Urothelium cell line (cell line): ENCODE measurements at regions not wholly inside any gene's neighbourhood (a gene's known extent, or its start where the extent isn't known, plus 50 kb on each side); places are given as distances from the start of the nearest gene placed in this dataset.
A peak's percentile ranks its signal among the peaks of the same experiment; 100 is the strongest.

Source experiments
- DNase-seq: peaks from one replicate; pipeline ENCODE4 v3.0.0; 2011; ENCODE audit warnings: low spot score, mixed read lengths
- FAIRE-seq: peaks from 2 replicates; lab custom pipeline; 2011; peaks lifted over from hg19 to GRCh38; lab: Jason Lieb, UNC

DNA sequence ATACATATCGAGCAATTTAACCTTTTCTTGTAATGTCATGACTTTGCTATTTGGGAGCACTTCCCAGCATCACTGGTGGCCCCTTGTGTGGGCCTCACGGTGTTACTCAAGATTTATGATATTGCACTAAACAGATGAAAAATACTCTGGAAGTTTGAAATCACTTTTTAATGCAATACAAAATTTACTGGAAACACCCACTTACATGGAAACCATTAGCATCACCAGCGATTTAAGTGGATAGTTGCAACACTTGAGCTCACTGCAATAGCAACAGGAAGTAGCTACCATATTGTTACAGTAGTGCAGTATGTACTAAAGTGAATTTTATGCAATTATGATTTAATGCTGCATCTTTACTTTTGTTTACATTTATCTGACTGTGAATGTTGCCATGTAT lies 184.4 kb downstream of the MDFIC start:
- DNase-seq (no peak), FAIRE-seq (no peak)

DNA sequence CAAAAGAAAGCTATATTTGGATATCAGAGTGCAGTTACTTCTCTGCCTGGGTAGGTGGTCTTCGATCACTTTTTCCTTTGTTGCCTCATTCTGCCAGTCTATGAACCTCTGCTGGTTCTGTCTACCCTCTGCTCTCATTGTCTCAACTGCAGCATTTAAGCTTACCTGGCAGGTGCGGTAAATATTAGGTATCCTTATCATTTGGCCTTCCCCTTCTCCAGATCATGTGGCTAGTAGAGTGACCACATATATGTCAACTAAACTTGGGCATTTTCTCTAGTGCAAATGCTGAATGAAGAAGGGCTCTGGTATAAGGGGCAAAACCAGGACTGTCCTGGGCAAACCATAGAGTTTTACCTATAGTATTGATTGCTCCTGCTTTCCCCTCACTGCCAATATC lies 180.8 kb downstream of the MDFIC start:
- FAIRE-seq = no peak
- DNase-seq = no peak

DNA sequence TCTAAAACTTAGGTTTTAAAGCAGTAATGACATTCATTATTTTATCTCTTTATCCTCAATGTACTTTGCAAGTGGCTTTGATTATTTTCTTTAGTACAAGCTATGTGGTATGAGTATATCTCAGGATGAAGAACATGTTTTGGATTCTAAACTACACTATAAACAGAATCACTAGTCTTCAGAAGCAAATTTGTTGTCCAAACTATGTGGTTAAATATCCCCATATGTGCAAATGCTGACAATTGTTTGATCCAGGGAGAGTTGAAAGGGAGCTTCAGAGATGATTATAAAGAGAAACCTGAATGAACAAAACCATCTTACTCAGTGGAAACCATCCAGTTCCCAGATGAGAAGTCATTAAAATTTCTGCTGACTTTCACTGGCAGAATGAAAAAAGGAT lies 179.3 kb downstream of the MDFIC start:
- no peak for DNase-seq
- FAIRE-seq = no peak

DNA sequence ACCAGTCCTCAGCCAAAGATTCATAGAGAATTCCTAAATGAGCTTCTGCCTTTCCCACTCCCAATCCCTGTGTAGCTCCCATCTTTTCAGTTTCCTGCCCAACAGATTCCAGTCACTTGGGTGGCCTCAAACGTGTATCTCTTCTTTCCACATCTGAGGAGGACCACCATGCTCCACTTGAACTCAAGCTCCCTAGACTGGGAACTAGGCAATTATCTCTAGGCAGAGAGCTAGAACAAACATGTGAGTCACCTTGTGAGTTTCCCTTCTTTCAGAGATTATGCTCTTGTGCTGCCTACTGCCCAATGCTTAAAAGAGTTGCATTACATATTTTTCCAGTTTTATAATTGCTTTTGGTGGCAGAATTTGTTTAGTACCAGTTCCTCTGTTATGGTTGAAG lies 178.0 kb downstream of the MDFIC start:
- DNase-seq = peak; percentile 10
- no peak for FAIRE-seq

DNA sequence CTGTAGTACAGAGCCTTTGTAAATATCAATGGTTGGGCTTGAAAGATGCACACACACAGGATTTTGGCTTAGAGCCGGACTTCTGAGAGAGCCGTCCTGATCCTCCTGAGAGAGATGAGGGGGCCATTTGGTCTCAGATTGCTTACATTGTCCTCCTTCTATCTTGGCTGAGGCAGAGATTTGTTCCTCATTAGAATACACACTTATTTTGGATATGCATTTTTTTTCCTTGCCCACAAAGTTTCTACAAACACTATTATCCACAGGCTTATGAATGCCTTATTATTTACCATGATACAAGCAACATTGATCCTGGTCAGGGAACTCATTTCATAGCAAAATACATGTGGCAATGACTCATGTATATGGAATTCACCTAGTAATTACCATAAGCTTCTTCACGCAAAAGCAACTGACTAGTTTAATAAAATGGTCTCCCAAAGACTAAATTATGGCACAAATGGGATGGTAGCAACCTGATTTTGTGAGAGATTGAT lies 175.3 kb downstream of the MDFIC start:
- DNase-seq (peak; percentile 16), FAIRE-seq (no peak)

DNA sequence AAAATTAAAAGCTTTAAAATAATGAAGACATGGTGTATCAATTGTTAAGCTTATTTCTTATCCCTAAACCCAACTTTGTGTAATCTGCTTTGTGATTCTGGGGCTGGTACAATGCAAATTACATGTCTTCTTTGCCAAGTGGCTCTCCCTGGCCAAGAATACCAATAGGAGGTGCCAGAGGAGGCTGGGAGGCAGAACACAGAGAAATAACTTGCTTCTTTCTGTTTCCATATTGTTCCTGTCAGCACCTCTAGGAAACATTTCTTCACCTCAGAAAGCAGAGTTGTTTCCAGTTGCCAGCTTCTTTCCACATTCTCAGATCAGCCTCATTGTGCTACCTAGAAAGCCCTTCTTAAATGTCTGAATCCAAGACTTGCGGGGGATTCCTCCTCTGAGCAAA lies 174.4 kb downstream of the MDFIC start:
- DNase-seq = no peak
- FAIRE-seq = no peak

DNA sequence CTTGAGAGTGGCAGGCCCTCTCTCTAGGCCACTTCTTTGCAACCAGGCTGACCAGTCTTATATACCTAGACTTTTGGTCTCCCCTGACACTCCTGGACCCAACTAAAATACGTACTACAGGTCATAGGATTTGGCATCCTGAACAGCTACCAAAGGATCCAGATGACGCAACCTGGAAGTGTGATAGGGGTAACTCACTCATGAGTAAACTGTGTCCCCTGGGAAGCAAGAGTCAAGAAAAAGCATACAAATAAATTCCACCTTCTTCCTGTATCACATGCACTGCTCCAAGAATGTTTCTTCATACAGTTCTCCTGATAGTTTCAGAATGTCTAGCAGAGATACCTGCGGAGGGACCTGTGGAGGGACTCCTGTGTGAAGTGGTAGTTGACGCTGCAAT lies 172.3 kb downstream of the MDFIC start:
- no peak for DNase-seq
- FAIRE-seq = no peak

DNA sequence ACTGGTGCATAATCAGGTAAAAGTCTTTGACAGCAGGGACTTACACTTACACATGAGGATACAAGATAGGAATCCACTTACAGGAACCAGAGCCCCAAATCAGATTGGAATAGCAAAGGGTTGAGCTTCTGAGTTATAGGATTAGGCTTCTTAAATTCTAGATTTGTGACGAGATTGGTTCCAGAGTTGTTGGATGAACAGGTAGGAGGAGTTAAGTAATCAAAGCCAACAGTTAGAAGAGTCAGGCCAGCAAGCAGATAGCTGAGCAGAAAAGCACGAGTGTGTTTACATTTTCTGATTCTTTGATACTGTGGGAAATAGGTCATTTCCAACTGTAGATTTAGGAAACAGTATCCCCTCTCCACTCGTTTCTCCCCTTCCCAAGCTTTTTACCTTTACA lies 167.0 kb downstream of the MDFIC start:
- DNase-seq = no peak
- no peak for FAIRE-seq

DNA sequence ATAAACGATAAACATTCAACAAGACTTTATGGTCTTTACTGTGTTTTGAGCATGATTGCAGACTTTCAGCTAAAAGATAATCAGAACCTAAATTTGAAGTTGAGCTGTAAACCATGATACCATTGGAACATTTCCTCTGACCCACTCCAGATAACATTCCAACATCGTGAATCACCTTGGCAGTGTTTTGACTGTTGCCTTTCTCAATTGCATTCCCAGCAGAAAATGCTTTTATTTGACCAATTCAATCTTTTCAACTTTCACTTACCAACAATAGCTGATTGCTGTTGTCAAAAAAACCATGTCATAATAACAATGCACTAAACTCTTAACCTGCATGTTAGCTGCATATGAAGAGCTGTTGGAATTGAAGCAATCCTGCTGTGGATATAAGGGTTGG lies 165.5 kb downstream of the MDFIC start:
- peak; percentile 32 for DNase-seq

DNA sequence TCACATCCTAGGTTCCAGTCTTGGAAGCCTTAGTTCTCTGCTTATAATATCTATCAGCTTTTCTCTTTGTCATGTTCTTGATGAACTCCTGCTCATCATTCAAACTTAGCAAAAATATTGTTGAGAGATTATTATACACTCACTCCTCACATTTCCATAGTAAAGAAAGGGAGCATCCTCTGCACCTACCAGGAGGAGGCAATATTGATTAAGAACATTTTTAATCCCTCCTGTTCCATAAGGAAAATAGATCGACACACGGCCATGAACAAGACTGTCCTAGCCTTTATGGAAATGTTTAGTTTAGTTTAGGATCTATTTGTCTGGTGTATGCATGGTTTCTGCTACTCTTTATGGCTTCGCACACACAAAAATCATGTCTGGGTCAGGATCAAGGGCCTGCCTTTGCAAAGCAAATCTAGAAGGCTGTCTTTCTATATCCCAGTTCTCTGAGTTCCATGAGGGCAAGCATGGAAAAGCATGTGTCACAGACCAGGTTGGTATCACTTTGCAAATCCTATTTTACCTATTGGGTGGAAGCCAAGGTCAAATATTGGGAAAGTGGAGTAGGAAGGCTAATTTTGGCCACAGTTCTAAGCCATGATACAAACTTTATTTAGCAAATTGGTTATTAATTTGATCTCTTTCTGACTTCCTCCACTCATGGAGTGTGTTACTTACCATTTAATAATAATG lies 164.4 kb downstream of the MDFIC start:
- no peak for FAIRE-seq
- DNase-seq = no peak

More for the DNA sequence above, 165.5 kb downstream of the MDFIC start:
- no peak for FAIRE-seq

DNA sequence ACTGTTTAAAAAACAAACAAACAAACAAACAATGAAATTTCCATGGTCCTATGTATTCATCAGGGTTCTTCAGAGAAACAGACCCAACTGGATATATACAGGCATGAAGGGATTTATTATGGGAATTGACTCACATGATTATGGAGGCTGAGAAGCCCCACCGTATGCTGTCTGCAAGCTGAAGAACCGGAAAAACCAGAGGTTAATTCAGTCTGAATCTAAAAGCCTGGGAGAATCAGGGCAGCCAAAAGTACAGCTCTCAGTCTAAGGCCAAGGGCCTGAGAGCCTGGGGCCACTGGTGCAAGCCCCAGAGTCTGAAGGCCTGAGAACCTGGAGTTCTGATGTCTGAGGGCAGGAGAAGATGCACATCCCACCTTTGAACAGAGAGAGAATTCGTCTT lies 163.5 kb downstream of the MDFIC start:
- FAIRE-seq (no peak), DNase-seq (no peak)

DNA sequence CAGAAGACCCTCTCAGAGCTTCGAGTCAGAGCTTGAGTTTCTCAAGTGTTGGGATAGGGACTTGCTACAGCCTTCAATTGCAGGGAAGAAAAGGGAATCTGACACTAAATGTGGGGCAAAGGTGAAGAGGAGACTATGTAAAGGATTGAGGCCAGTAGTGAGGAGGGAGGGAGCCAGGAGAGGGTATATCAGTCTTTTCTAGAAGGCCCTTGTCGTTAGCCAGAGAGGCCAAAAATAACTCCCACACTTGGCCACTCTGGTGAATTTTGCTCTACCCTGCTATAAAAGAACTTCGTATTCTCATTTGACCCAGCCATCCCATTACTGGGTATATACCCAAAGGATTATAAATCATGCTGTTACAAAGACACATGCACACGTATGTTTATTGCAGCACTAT lies 162.0 kb downstream of the MDFIC start:
- FAIRE-seq (no peak), DNase-seq (no peak)

DNA sequence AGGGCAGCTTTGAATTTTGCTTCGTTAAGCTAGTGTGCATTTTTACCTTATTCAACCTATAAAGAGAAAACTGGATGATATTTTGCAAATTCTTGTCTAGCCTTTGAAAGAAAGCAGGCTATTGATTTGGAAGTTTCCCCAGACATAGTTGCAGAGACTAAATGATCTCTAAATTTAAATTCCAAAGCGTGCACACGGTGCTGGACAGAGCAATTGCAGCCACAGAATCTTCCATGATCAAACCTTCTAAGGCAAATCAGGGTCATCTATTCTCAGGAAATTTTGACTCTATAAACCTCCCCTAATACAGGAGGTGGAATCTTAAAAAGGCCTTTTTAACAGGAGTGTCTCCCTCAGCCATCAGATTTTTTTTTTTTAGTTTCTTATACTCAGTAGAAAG lies 159.9 kb downstream of the MDFIC start:
- no peak for DNase-seq
- FAIRE-seq = no peak

DNA sequence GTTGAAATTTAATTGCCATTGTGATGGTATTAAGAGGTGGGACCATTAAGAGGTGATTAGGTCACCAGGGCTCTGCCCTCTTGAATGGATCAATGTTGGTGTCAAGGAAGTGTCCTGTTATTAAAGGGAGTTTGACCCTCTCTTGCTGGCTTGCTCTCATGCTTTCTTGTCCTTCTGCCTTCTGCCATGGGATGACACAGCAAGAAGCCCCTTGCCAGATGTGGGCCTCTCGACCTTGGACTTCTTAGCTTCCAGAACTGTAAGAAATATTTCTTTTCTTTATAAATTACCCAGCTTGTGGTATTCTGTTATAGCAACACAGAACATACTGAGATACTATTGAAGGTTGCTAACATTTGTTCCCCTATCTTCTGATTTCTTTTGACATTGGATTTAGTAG lies 157.0 kb downstream of the MDFIC start:
- FAIRE-seq = no peak
- no peak for DNase-seq

DNA sequence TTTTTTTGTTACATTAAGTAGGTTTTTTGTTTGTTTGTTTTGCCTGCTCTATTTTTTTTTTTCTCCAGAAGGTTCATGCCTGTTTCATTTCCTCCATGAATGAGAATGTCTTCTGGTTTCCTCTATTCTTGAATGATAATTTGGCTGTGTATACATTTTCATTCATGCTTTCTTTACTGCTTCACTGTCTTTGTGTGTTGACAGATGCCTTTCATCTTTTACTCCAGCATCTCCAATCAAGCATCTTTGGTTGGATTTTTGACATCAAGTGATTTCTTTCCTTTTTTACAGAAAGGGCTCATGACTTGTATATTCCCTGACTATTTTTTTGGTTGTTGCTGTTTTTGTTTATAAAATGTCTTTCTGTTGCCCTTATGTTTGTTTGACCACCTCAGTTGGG lies 156.5 kb downstream of the MDFIC start:
- FAIRE-seq (no peak), DNase-seq (no peak)

DNA sequence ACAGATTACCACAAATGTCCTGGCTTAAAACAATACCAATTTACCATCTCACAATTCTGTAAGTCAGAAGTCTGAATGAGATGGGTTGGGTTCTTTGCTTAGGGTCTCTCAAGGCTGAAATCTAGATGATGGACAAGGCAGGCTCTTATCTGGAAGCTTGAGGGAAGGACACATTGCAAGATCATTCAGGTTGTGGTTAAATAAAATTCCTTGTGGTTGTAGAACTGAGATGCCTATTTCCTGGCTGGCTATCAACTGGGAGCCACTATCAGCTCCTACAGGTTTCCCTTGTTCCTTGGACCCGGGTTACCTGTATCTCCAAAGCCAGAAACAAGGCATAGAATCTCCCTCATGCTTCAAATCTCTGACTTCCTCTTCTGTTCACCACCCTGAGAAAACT lies 148.4 kb downstream of the MDFIC start:
- DNase-seq (peak; percentile 2), FAIRE-seq (no peak)
